AG08395 (cell line): ENCODE measurements at regions not wholly inside any gene's neighbourhood (a gene's known extent, or its start where the extent isn't known, plus 50 kb on each side); places are given as distances from the start of the nearest gene placed in this dataset.

Experiments used
- DNase-seq: peaks from one replicate; pipeline ENCODE4 v3.0.0; 2012; ENCODE audit warnings: mixed read lengths, low spot score

- DNase-seq, result no peak
Measured at GRCh38 chr2:41726364-41726763, 321.5 kb upstream of the PKDCC start.

- DNase-seq, result no peak
Measured at GRCh38 chr2:41727152-41727551, 320.7 kb upstream of the PKDCC start.

GRCh38 chr2:41727711-41728110 lies 320.1 kb upstream of the PKDCC start:
- DNase-seq, result no peak

GRCh38 chr2:41728788-41729338 lies 319.0 kb upstream of the PKDCC start:
- DNase-seq, result no peak

- DNase-seq, result no peak
Measured at GRCh38 chr2:41729800-41730364, 317.9 kb upstream of the PKDCC start.

GRCh38 chr2:41735006-41735405 lies 312.8 kb upstream of the PKDCC start:
- no peak for DNase-seq

GRCh38 chr2:41735476-41735875 lies 312.3 kb upstream of the PKDCC start:
- DNase-seq, result no peak

- DNase-seq, result no peak
Measured at GRCh38 chr2:41736105-41736567, 311.7 kb upstream of the PKDCC start.

GRCh38 chr2:41736586-41736985 lies 311.2 kb upstream of the PKDCC start:
- DNase-seq, result no peak

GRCh38 chr2:41737888-41738287 lies 309.9 kb upstream of the PKDCC start:
- no peak for DNase-seq

- no peak for DNase-seq
Measured at GRCh38 chr2:41741951-41742595, 305.7 kb upstream of the PKDCC start.

GRCh38 chr2:41743324-41743723 lies 304.5 kb upstream of the PKDCC start:
- no peak for DNase-seq

- DNase-seq, result no peak
Measured at GRCh38 chr2:41750829-41751228, 297.0 kb upstream of the PKDCC start.

- DNase-seq, result no peak
Measured at GRCh38 chr2:41759880-41760279, 287.9 kb upstream of the PKDCC start.

- DNase-seq, result no peak
Measured at GRCh38 chr2:41763141-41763540, 284.7 kb upstream of the PKDCC start.

- DNase-seq, result no peak
Measured at GRCh38 chr2:41764131-41764530, 283.7 kb upstream of the PKDCC start.

GRCh38 chr2:41764919-41765318 lies 282.9 kb upstream of the PKDCC start:
- DNase-seq, result no peak

GRCh38 chr2:41768310-41768709 lies 279.5 kb upstream of the PKDCC start:
- no peak for DNase-seq

GRCh38 chr2:41771710-41772109 lies 276.1 kb upstream of the PKDCC start:
- no peak for DNase-seq

GRCh38 chr2:41772697-41773096 lies 275.1 kb upstream of the PKDCC start:
- no peak for DNase-seq

- DNase-seq, result no peak
Measured at GRCh38 chr2:41774011-41774605, 273.7 kb upstream of the PKDCC start.

- no peak for DNase-seq
Measured at GRCh38 chr2:41775366-41776025, 272.3 kb upstream of the PKDCC start.

- no peak for DNase-seq
Measured at GRCh38 chr2:41779888-41780287, 267.9 kb upstream of the PKDCC start.
